ENCODE measurements at regions not wholly inside any gene's neighbourhood (a gene's known extent, or its start where the extent isn't known, plus 50 kb on each side); places are given as distances from the start of the nearest gene placed in this dataset.
"Not testable (repeated sequence)": the region's sequence is repeated elsewhere in the genome, so short reads cannot be mapped to it uniquely, and the experiment has no call there.

DNA sequence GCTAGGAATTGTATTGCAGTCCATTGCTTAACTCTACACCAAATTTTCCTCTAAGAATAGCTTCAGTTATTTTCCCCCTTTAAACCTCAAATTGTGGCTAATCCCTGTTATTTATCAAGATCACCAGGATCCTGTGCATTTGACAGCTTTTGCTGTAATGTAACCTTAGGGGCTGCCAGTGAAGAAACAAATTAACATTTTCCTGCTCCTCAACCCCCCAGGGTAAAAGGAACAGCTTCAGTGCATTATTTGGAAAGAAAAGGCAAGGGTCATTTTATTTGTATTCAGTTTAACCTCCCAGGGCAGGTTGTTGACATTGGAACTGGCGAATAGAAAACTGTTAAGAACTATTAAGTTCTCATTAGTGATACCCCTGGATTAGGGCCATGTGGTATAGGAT is 57.0 kb downstream of the PCDH20 start:
- DNase-seq = no peak

DNA sequence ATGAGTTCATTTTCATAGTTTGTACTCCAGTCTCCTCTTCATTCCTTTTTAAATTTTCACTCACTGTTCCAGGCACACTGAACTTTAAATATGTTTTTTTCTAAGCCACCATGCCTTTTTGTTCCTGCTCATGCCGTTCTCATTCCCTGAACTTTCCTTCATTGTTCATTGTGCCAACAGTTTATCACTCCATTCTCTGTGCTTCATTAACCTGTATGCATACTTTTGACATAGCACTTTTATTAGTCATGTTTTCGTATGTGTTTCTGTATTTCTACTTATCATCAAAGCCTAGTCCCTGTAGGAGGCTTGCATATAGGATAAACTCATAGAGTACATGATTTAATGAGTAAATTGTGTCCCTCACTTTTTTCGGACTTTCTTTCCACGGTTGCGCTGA is 65.3 kb downstream of the PCDH20 start:
- no peak for DNase-seq

DNA sequence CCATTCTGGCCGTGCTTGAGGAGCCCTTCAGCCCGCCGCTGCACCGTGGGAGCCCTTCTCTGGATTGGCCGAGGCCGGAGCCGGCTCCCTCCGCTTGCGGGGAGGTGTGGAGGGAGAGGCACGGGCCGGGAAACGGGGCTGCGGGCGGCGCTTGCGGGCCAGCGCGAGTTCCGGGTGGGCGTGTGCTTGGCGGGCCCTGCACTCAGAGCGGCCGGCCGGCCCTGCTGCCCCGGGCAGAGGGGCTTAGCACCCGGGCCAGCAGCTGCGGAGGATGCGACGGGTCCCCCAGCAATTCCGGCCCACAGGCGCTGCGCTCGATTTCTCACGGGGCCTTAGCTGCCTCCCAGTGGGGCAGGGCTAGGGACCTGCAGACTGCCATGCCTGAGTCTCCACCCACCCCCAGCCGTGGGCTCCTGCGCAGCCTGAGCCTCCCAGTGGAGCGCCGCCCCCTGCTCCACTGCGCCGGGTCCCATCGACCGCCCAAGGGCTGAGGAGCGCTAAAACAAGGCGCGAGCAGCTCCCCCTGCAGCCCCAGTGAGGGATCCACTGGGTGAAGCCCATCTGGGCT is 76.5 kb downstream of the PCDH20 start:
- no peak for DNase-seq

DNA sequence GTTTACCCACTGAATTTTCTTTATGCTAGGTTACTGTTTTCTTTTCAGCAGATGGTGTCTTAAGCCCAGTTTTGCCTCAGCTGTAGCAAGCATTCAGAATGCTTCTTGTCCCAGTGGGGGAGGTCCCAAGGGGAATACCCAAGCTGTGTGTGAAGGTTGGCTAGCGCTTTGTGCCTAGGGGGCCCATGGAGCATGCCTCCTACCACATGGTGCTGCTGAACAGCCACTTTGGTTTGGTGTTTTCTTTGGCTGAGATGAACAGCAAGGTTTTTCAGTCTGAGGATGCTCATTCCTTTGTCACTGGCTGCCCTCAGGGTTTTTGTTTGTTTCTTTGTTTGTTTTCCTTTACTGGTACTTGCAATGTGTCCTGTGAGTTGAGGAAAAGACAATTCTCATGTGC is 99.0 kb downstream of the PCDH20 start:
- DNase-seq = no peak

DNA sequence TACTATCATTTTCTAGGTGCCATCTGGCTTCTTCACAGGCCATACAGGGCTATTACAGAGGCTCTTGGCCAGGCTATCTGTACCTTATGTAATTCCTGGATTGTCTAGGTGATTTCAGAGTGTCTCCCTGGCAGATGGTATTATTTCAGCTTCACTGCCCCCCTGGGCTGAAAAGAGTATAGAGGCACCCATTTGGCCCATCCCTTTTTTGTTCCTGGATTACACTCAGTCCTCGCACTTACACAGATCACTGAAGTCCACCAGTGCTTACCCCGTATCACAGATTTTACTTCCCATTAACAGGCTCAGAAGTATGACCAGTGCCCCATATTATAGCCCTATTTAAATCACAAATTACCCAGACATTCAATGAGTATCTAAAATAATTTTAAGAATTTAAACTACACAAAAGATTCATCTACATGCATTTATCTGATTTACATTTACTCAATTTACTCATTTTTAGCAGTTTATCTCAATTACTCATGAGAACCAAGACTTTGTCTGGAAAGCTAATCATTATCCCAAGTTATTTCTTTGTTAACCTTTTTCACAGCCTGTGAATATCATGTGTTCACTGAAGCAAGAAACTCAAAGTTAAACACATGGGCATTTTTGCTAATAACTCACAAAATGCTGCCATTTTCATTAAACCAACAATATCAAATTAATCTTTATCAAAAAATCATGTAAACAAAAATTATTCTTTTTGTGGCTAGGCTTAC is 121.0 kb downstream of the PCDH20 start:
- DNase-seq = peak; percentile 31

DNA sequence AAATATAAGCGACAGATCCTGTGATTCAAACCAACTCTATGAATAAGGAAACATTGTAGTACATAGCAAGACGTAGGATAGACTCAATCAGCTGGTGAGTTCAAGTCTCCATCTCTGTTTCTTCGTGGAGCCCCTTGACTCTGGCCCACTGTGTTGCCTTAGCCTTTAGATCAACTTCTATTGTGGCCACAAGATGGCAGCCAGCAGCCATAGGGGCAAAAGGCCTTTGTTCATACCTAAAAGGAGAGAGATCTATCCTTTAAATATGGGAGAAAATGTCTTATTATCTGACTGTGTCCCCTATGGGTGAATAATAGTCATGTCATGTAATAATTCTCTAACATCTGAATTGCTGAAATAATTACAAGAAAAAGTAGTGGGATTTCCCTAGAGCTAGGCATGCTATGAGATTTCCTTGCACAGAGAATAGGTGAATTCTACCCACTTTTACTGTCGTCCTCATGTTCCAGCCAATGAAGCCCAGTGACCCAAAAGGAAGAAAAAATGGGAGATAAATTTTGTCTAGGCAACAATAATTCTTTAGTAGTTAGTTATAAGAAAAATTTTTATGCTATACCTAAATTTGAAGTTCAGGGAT is 129.4 kb downstream of the PCDH20 start:
- no peak for DNase-seq

DNA sequence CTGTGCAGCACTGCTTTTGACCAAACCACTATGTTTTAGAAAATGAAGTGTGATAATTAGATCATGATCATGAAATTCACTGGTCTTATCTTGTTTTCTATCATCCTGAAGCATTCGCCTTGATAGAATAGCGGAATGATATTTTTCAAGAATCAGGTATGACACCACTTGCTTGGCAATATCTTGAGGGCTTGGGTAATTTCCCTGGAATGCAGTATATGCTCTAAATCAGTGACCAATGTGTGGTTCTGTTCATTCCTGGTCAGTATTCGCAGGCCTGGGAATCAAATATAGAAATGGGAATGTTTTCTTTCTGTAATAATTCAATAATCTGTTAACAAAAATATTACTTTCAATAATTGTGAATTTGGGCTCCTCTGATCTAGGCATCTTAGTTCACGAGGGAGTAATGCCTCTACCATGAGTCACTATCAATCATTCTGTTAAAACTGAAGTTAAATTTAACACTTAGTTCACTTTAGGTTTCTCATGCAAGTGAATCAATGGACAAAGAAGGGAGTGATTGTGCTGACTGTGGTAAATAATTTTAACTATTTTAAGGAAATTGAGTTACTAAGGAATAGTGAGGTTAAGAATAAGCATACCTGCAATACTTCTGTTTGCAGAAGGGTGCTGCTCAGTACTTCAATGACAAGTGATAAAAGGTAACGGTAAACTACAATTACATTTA is 137.9 kb downstream of the PCDH20 start:
- DNase-seq = no peak

DNA sequence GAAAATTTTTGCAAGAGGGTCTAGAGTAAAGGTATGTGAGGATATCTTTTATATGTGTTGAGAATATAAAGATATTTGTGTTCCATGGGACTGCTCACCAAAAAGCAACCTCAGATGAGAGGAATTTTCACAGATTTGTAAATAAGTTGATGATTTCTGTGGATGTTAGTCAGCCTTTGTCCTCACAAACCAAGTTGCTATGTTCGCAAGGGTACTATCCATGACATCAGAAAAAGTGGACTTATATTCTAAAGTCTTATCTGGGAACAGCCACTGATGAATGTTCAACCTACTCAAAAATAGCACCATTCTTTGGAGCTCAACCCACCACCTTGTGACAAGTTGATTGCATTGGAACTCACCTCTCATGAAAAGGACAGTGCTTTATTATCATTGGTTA is 138.6 kb downstream of the PCDH20 start:
- no peak for DNase-seq

DNA sequence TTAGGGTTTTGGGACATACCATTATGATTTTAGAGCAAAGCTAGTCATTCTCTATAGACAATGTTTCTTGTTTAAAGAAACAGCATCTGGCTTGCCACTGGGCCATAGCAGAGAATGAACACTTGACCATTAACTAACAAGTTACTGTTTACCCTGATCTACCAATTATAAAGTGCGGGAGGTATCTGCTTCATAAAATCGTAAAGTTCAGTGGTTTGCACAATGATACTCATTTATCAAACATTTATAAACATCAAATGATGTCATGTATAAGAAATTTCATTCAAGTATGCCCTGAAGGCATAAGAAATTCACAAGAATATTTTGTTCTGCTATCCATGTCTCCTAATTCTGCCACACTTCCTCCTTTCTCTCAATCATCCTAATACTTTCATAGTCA is 139.2 kb downstream of the PCDH20 start:
- DNase-seq = no peak

DNA sequence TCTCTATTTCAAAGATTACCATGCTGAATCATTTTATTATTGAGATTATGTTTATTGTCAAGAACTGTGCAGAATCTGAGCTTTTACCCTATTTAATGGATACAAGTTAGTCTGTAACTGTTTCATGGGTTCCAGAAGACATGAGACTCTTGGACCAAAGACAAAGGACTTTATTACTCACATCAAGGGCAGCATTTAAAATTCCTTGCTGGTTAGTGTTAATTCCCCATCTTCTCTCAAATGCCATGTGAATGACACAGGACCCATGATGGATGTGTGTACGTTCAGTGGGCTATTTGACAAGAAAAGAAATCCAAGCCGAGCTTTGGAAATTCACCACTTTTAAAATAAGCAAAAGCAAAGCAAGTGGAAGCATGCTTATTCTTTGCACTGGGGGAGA is 139.9 kb downstream of the PCDH20 start:
- DNase-seq = no peak

DNA sequence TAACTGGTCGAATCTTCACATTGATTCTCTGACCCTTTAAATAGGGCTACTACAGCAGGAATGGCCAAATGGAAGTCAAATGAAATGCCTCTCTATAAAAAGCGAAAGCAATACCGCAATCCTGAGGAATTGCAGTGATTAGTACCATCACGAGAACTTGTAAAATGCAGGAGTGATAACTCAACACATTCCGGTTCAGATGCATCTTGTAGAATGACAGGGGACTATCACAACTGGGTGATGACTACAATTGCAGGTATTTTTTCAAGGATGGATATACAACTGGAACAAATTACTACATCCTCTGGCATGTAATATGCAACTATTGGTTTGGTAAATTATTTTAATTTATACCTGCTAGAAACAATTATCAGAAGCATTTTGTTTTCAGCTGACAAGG is 140.4 kb downstream of the PCDH20 start:
- DNase-seq = no peak

DNA sequence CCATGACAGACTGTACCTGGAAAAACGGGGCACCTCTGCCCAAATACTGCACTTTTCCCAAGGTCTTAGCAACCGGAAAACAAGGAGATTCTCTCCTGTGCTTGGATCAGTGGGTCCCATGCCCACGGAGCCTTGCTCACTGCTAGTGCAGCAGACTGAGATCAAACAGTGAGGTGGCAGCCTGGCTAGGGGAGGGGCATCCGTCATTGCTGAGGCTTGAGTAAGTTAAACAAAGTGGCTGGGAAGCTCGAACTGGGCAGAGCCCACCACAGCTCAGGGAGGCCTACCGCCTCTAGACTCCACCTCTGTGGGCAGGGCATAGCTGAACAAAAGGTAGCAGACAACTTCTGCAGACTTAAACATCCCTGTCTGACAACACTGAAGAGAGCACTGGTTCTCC is 148.8 kb downstream of the PCDH20 start:
- DNase-seq = not testable (repeated sequence)

DNA sequence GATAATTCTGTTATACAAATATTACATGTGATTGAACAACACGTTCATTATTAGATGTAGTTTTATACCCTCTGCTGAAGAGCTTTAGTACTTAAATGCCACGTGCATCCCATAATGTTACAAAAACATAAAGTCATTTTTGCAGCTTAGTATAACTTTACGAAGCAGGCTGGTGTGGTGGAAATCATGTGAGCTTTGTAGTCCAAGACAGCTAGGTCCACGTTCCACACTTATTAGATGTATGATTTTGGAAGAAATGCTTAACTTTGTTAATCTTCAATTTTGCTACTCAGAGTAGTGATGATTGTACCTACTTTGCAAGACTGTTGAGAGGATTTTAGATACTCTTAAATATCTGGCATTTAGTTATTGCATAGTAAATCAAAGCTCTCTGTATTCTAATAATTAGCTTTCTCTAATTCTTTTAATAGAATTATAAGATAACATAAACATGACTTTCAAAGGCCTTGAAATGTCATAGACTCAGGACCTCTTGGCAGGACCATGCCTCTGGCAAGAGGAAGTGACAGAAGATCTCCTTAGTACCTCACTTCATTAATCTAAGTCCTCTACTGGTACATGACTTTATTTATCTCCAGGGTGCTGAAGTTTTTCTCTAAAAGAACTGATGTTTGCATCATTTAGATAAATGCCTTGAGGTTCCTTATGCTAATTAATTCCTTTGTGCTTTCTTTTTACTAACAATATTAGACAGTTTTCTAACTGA is 153.7 kb downstream of the PCDH20 start:
- DNase-seq = no peak

DNA sequence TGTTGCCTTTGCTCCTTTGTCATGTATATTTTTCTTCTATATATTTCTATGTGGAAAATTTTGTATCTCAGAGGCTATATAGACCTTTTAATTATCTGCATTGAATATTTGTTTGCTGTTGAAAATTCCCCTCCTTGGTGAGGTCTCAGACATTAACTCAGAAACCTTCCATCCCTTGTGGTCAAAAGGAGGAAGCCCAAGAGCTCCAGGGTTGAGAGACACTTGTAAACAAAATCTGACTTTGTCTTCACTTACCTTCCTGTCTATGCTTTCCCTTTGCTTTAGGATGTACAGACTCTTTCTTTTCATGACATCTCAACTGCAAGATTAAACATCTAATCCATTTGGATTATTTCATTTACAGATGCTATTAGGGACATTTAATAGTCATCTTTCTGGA is 157.5 kb downstream of the PCDH20 start:
- no peak for DNase-seq

DNA sequence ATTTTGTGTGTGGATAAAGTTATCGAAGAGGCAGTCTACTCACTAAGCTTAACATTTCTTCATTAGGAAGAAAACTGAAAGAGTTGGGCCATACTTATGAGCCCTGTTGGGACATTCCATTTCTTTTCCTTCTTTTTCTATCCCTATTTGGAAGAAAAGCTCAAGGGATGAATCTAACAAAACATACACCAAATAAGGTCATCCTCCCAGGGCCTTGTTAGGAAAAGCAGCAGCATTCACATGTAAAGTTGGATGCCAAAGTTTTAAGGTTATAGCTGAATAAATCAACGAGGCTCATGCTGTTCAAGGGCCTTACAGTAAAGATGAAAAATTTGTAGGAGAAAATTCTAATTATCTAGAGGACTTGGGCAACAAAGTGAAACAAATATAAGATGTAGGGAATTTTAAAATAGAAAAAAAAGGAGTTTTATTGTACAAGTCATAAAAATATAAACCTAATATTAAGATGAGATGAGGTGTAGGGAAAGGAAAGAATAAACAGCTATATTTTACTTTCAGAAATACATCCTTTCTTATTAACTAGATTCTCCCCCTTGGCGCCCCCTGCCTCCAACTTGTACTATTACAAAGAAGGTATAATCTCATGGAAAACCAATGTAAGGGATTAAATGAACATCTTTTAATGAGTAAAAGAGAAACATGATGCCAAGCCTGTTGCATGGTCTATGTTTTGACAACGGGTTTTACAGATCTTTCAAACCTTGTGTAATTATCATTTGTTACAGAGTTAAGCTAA is 160.4 kb downstream of the PCDH20 start:
- DNase-seq = no peak

DNA sequence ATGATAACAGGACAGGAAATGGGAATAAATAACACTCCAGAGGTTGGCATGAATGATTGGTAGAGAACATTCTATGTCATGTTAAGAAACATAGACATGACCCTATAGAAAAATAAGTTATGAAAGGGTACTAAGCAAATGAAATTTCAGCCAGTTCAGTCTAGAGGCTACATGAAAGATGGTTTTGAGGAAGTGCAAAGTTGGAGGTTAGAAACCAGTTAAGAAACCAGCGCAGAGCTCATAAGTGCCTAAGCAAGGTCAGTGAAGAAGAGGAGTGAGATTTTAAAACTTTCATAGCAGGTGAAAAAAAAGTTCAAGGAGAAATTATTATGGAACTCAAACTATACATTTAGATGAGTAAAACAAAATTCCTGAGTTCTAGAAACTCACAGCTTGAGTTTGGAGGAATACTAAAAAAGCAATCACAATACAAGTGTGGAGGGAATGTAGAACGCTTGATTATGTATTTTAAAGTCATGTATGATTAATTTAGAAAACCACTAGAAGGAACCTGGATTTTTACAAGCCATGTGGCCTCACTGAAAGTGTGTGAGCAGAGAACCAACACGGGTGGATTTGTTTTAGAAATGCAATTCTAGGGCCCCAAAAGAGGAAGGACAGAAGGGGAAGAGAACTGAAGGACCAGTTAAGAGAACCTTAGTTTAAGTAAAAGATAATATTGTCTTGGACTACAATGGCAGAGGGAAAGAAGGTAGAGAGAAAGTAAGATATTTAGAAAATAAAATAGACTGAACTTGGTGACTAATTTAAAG is 162.4 kb downstream of the PCDH20 start:
- DNase-seq = no peak

DNA sequence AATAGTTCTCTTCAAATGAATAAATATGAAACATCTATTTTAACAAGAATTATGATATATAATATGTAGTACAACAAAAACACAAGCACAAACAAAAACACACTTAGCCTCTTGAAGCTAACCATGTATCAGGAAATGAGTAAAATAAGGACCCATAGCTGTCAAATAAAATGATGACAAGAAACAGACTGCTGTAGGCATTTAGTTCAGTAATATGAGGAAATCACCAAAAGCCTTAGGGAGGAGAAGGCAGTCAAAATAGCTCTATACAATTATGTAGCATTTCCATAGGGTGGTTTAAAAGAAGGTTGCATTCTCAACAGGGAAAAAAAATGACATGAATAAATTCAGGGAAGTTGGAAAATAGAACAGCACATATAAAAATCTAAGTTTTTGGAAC is 163.4 kb downstream of the PCDH20 start:
- no peak for DNase-seq

DNA sequence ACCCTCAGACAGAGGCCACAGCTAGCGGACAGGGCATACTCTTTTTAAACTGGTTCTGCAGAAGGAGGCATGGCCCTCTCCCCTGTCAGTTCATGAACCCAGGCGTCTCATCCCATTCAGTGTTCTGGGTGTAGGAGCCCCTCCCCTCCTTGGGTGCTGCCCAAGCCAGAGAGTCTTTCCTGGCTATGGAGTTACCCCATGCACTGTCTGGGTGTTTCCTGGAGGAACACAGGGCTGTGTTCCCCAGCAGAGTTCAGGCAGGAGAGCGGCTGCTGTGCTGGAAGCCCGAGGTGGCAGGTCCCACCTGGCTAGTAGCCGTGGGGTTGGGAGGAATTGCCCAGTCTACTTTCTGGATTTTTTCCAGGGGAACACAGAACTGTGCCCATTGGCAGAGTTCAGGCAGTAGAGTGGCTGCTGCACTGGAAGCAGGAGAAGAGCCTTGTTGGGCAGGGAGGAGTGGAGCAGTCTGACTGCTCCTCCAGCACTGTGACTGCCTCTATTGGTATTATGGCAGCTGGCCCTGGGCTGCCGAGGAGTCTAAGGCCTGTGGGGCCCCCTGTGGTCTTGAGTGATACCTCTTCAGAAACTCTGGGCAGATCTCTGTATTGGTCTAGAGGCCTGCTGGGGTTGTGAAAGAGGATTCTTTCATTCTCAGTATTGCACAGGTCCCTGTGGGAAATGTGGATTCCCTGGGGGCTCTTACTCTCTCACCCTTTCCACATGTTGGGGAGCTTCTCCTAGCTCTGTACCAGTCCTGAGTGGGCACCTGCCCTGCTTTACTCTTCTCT is 168.3 kb downstream of the PCDH20 start:
- DNase-seq = no peak

DNA sequence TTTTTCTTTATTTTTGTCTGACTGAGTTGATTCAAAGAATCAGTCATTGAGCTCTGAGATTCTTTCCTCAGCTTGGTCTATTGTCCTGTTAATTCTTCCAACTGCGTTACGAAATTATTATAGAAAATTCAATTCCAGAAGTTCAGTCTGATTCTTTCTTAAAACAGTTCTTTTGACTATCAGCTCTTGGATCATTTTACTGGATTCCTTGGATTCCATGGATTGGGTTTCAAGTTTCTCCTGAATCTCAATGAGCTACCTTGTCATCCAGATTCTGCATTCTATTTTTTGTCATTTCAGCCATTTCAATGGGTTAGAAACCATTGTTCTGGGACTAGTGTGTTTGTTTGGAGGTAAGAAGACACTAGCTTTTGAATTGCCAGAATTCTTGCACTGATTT is 169.3 kb downstream of the PCDH20 start:
- no peak for DNase-seq

DNA sequence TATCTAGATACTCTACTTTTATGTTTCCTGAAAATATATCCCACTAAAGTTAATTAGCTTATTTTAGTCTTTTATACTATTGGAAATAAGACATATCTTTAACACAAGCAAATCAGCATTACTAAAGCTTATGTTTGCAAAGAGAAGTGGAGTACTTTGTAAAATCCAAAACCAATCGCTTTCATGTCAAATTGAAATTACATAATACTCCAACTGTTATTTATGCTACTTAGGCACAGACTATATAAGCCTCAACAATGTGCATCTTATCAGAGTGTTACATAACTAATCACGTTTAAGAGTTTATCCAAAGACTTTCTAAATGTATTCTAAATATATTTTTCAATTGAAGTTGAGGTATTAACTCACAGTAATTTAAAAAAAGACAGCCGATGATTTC is 200.0 kb downstream of the PCDH20 start:
- DNase-seq = no peak

DNA sequence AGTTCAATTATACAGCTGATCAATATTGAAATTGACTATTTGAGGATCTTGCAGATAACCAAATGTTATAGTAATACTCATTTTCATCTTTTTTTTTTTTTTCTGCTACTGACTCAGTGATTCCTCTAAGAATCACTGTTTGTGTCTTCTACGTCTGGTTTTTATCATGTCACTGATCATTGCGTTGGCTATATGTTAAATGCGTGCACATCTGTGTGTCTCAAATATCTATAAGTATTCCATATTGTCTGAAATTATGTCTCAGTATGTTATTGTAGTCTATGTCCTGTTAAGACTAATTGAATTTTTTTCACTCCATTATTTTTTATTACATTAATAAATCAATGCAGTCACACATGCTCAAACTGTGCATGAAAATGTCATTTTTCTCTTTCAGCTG is 200.5 kb downstream of the PCDH20 start:
- no peak for DNase-seq

Measured in right kidney (tissue), 1 donor.